Activated T-cell treated with anti-CD3 and anti-CD28 coated beads, Interleukin-2, amount 50 U/mL, for 4 hours (primary cell): ENCODE measurements at regions not wholly inside any gene's neighbourhood (a gene's known extent, or its start where the extent isn't known, plus 50 kb on each side); places are given as distances from the start of the nearest gene placed in this dataset.
"Not testable (repeated sequence)": the region's sequence is repeated elsewhere in the genome, so short reads cannot be mapped to it uniquely, and the experiment has no call there.

Source experiments
- ATAC-seq, 2 donors: fragments of 200-7000 bp; cut with Tn5 transposase; one replicate each; pipeline ENCODE4 v1.10.0; 2021
- DNase-seq: peaks from one replicate; pipeline ENCODE4 v3.0.0-alpha.2; 2020
- H3K27me3 Mint-ChIP-seq: one replicate; pipeline ENCODE4 v1.8.0; 2021; ENCODE audit warnings: low read depth, mixed read lengths
- H3K36me3 Mint-ChIP-seq: one replicate; pipeline ENCODE4 v1.8.0; 2022; ENCODE audit warnings: mixed read lengths; ENCODE audit not compliant: insufficient read depth
- H3K4me1 Mint-ChIP-seq: one replicate; pipeline ENCODE4 v1.8.0; 2021; ENCODE audit warnings: low read depth, mixed read lengths
- H3K4me3 Mint-ChIP-seq: one replicate; pipeline ENCODE4 v1.8.0; 2021; ENCODE audit warnings: mild to moderate bottlenecking, moderate library complexity, mixed read lengths
- H3K9me3 Mint-ChIP-seq: one replicate; pipeline ENCODE4 v1.8.0; 2021; ENCODE audit warnings: mixed read lengths

- no peaks in the 10 kb centered on the region for H3K36me3 Mint-ChIP-seq
- H3K4me1 Mint-ChIP-seq, result no peaks in the 10 kb centered on the region
- ATAC-seq (no peak), DNase-seq (no peak)
- H3K27me3 Mint-ChIP-seq, result peaks cover 13% of the 10 kb centered on the region
- H3K4me3 Mint-ChIP-seq, result no peak overlapping the region
- H3K9me3 Mint-ChIP-seq, result peaks cover 3% of the 10 kb centered on the region
These were observed 131.6 kb downstream of the CHD9NB start for GRCh38 chr16:52921104-52921503.

DNA sequence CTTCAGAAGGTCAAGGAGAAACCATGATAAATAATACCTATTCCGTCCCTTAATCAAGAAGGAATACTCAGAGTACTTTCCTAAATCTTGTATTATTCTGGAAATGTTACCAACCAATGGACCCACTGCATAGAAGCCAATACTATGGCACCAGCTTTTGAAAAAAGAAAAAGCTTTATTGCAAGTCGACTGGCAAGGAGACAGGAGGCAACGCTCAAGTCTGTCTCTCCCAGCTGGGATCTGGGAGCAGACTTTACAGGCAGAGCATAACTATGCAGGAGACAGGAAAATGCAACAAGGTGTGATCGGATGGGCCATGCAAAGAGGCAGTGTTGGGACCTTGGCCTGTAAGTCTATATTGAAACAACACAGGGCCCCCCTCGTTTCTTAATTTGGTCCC, 132.4 kb downstream of the CHD9NB start:
- no peak overlapping the region for H3K4me3 Mint-ChIP-seq

GRCh38 chr16:52914428-52914827, 138.3 kb downstream of the CHD9NB start:
- Mint-ChIP-seq H3K36me3 (no peaks in the 10 kb centered on the region), H3K4me1 (no peaks in the 10 kb centered on the region), H3K27me3 (peaks cover 4% of the 10 kb centered on the region), H3K9me3 (no peaks in the 10 kb centered on the region), H3K4me3 (no peak overlapping the region)
- no peak for DNase-seq
- ATAC-seq, result no peak

More for the DNA sequence above, 132.4 kb downstream of the CHD9NB start:
- H3K4me1 Mint-ChIP-seq, result no peaks in the 10 kb centered on the region
- DNase-seq, result no peak
- no peak for ATAC-seq
- no peaks in the 10 kb centered on the region for H3K9me3 Mint-ChIP-seq
- H3K36me3 Mint-ChIP-seq, result no peaks in the 10 kb centered on the region
- peaks cover 13% of the 10 kb centered on the region for H3K27me3 Mint-ChIP-seq

DNA sequence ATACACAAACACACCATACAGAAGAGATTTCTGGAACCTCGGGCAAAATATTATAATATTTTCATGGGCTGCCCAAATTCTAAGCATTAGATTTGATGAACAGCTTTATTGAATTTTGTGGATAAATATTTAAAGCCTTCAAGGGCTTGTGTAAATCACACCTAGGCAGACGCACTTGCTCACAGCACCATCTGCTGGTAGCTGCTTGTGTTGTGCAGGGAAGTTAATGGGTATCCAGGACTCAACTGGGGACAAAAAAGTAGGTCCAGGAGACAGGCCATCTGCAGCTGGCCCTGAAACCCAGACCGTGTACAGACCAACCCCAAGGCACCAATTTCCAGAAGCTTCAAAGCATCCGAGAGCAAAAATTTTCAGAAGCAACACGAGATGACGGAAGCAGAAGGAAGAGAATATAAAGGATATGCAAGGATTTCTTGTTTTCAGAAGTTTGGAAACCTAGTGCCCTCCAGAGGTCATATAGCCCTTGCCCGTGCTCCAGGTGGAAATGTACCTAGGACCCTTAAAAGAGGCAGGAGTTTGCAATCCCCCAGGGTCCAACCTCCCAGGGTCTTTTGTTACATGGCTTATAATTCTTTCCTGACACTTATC, 140.0 kb downstream of the CHD9NB start:
- Mint-ChIP-seq H3K9me3 (no peaks in the 10 kb centered on the region), H3K36me3 (no peaks in the 10 kb centered on the region), H3K4me1 (no peaks in the 10 kb centered on the region), H3K27me3 (no peaks in the 10 kb centered on the region), H3K4me3 (no peak overlapping the region)
- ATAC-seq (no peak), DNase-seq (no peak)

GRCh38 chr16:52908057-52908456, 144.6 kb downstream of the CHD9NB start:
- ATAC-seq, H3K9me3 Mint-ChIP-seq, H3K4me1 Mint-ChIP-seq, DNase-seq, H3K27me3 Mint-ChIP-seq, H3K4me3 Mint-ChIP-seq, H3K36me3 Mint-ChIP-seq: not testable (repeated sequence)

DNA sequence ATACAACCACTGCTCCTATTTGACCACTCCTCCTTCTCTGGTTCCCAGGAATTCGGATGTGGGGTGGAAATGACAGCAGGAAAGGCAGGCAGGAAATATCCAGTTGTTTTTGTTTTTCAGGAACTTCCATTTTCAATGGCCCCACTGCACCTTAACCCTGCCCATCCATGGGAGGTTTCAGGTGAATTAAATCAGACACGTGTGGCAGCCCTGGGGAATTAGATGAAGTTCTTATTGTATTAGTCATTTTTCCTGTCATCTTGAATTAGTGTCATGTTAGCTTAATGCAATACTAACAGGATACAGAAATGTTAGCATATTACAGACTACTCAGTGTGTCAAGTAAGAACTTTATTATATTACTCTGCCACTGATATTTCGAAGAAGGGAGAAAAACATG, 146.4 kb downstream of the CHD9NB start:
- H3K9me3 Mint-ChIP-seq, result peaks cover 4% of the 10 kb centered on the region
- ATAC-seq, result no peak
- H3K27me3 Mint-ChIP-seq, result no peaks in the 10 kb centered on the region
- no peaks in the 10 kb centered on the region for H3K4me1 Mint-ChIP-seq
- no peak for DNase-seq
- no peak overlapping the region for H3K4me3 Mint-ChIP-seq
- H3K36me3 Mint-ChIP-seq, result no peaks in the 10 kb centered on the region

- Mint-ChIP-seq H3K4me3 (no peak overlapping the region), H3K9me3 (no peaks in the 10 kb centered on the region), H3K36me3 (no peaks in the 10 kb centered on the region), H3K4me1 (no peaks in the 10 kb centered on the region), H3K27me3 (peaks cover 11% of the 10 kb centered on the region)
- no peak for DNase-seq
- no peak for ATAC-seq
These were observed 156.1 kb downstream of the CHD9NB start for GRCh38 chr16:52896478-52897164.

DNA sequence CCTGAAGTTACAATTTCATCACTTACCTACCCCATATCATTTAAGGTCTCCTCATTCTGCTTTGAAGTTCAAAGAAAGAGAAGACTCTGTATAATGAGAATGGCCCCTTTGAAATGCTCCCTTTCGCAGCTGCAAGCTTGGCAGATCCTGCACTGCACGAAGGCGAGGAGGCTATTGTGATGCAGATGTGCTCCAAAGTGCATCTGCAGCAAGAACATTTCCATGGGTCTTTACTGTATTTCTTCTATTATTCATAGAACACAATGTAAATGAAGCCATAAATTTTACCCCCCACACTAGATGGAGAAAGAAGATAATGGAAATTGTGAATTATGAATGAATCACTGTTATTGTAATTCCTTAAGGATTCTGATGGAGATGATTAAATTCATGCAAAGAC, 178.7 kb downstream of the CHD9NB start:
- Mint-ChIP-seq H3K4me1 (no peaks in the 10 kb centered on the region), H3K27me3 (peaks cover 2% of the 10 kb centered on the region), H3K36me3 (no peaks in the 10 kb centered on the region), H3K9me3 (no peaks in the 10 kb centered on the region), H3K4me3 (no peak overlapping the region)
- ATAC-seq, result no peak
- no peak for DNase-seq

DNA sequence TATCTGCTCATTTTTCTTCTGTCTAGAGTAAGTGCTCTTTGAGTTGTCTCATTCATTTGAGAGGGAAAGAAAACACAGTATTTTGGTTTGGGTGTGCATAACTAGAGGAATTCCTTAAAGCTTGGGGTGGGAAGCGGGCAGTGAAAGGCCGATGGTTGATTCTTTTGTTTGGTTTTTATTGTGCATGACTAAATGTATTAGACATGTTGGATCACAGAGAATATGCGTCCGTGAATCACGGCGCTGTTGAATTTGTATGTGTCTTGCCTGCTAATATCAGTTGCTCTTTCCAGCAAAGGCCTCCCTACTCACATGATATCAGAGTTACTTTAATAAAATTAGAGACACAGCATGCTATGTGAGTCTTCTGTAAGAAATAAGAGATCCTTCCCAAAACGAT, 180.0 kb downstream of the CHD9NB start:
- ATAC-seq, result no peak
- Mint-ChIP-seq H3K27me3 (peaks cover 2% of the 10 kb centered on the region), H3K9me3 (no peaks in the 10 kb centered on the region), H3K4me3 (no peak overlapping the region), H3K4me1 (no peaks in the 10 kb centered on the region), H3K36me3 (no peaks in the 10 kb centered on the region)
- DNase-seq, result no peak

DNA sequence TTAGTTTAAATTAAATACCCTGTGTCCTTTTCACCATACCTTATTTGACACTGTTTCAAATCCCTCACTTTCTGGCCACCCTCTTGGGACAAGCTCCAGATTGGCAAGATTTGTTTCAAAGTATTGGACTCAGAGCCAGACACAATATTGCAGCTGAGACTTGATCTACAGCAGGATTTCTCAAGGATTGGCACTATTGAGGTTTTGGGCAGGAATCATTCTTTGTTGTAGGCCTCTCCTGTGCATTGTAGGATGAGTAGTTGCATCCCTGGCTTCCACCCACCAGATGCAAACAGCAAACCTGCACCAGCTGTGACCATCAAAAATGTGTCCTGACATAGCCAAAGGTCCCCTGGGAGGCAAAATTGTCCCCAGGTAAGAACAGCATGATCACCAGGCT, 181.2 kb downstream of the CHD9NB start:
- no peak overlapping the region for H3K4me3 Mint-ChIP-seq
- no peaks in the 10 kb centered on the region for H3K9me3 Mint-ChIP-seq
- DNase-seq (no peak), ATAC-seq (no peak)
- peaks cover 2% of the 10 kb centered on the region for H3K27me3 Mint-ChIP-seq
- no peaks in the 10 kb centered on the region for H3K36me3 Mint-ChIP-seq
- no peaks in the 10 kb centered on the region for H3K4me1 Mint-ChIP-seq

GRCh38 chr16:52869243-52869642, 183.5 kb downstream of the CHD9NB start:
- no peaks in the 10 kb centered on the region for H3K4me1 Mint-ChIP-seq
- ATAC-seq, result no peak
- no peaks in the 10 kb centered on the region for H3K27me3 Mint-ChIP-seq
- peaks cover 5% of the 10 kb centered on the region for H3K9me3 Mint-ChIP-seq
- H3K4me3 Mint-ChIP-seq, result no peak overlapping the region
- H3K36me3 Mint-ChIP-seq, result no peaks in the 10 kb centered on the region
- DNase-seq, result no peak

DNA sequence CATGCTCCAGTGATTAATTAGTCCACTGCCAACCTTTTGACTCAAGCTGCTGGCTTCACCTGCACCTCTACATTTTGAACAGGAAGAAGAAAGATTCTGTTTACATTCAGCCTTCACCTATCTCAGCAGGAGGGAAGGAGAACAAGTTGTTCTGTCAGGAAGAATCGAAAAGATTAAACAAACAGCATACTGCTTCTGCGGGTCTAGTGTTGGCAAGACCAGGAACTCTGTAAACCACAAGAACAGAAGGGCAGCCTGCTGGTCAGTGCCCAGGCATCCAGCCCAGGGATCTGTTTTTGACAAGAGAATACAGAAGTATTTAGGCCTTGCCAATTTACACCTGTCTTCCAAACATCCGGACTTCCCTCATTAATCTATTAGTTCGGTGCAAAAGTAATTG, 189.7 kb downstream of the CHD9NB start:
- H3K9me3 Mint-ChIP-seq, result peaks cover 5% of the 10 kb centered on the region
- no peaks in the 10 kb centered on the region for H3K36me3 Mint-ChIP-seq
- ATAC-seq (no peak), DNase-seq (no peak)
- no peak overlapping the region for H3K4me3 Mint-ChIP-seq
- no peaks in the 10 kb centered on the region for H3K27me3 Mint-ChIP-seq
- H3K4me1 Mint-ChIP-seq, result no peaks in the 10 kb centered on the region

GRCh38 chr16:52861614-52862022, 191.1 kb downstream of the CHD9NB start:
- H3K4me3 Mint-ChIP-seq, result no peak overlapping the region
- no peaks in the 10 kb centered on the region for H3K27me3 Mint-ChIP-seq
- no peaks in the 10 kb centered on the region for H3K36me3 Mint-ChIP-seq
- ATAC-seq (no peak), DNase-seq (no peak)
- peaks cover 5% of the 10 kb centered on the region for H3K9me3 Mint-ChIP-seq
- no peaks in the 10 kb centered on the region for H3K4me1 Mint-ChIP-seq

DNA sequence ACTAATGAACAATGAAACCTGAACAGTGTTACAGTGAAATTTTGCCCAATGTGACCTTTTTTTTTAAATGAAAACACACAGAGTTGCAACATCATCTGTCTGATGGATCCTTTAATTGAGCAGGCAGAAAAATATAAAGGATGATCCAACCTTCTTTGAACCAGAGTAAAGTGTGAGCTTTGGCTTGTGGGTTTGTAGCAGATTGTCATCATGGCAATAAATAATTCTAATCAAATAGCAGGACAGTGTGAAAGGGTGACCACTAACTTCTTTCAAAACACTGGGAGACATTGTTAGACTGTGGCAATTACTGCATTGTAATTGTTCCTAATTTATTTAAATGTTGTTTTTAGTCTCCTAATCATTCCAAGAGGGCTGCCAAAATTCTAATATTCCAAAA, 197.2 kb downstream of the CHD9NB start:
- H3K27me3 Mint-ChIP-seq, result no peaks in the 10 kb centered on the region
- DNase-seq (no peak), ATAC-seq (no peak)
- H3K4me1 Mint-ChIP-seq, result no peaks in the 10 kb centered on the region
- H3K9me3 Mint-ChIP-seq, result peaks cover 14% of the 10 kb centered on the region
- no peak overlapping the region for H3K4me3 Mint-ChIP-seq
- H3K36me3 Mint-ChIP-seq, result no peaks in the 10 kb centered on the region

GRCh38 chr16:52852978-52853377, 199.7 kb downstream of the CHD9NB start:
- peaks cover 20% of the 10 kb centered on the region for H3K9me3 Mint-ChIP-seq
- H3K4me1 Mint-ChIP-seq, result no peaks in the 10 kb centered on the region
- H3K27me3 Mint-ChIP-seq, result no peaks in the 10 kb centered on the region
- H3K4me3 Mint-ChIP-seq, result no peak overlapping the region
- DNase-seq, result no peak
- no peak for ATAC-seq
- no peaks in the 10 kb centered on the region for H3K36me3 Mint-ChIP-seq
